ENCODE measurements at regions not wholly inside any gene's neighbourhood (a gene's known extent, or its start where the extent isn't known, plus 50 kb on each side); places are given as distances from the start of the nearest gene placed in this dataset.

DNA sequence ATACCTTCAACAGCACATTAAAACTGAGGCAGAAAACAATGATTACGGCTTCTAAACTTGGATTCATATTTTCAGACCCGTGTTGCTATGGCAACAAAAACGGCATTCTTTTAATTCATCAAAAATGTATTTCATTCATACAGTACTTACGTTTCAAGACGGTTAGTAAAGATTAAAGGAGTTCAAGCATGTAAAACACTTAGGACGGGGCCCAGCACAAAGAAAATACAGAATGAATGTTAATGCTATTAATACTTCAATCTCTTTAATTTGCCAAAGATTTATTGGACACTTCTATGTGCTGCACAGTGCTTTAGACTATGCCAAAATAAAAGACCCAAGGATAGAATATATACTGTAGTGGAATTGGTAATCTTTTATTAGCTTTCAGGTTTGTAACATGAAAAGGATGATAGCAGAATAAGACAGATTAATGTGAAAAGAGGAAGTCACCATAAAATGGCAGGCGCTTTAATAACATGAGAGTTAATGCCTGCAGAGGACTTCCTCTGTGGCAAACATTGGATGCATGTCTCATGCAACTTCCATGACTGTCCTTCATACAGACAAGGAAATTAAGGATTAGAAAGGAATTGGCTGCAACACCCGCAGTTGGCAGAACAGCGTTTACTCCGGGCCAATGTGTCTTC lies 201.6 kb upstream of the KLF6 start:
- DNase-seq (ENCODE audit: low spot score) = no peak

DNA sequence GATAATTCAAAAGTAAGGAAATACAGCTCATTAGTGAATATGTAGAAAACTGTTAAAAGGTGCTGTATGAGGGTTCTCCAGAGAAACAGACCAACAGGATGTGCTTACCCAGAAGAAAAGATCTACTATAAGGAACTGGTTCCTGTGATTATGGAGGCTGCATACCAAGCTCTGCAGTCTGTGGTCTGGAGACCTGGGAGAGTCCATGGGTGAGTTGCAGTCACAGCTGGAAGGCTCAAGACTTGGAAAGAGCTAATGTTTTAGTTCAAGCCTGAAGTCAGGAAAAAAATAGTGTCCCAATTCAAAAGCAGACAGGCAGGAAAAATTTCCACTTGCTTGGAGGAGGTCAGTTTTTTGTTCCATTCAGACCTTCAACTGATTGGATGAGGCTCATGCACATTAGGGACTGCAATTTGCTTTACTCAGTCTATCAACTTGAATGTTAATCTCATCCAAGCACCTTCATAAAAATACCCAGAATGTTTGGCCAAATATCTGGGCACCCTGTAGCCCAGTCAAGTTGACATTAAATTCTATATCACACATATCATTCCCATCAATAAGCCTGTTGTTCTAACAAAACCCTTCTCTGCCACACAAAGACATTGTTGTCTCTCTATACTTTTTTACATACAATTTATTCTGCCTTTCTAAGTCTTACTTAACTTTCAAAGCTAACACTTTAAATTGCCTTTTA lies 197.9 kb upstream of the KLF6 start:
- no peak for DNase-seq (ENCODE audit: low spot score)

DNA sequence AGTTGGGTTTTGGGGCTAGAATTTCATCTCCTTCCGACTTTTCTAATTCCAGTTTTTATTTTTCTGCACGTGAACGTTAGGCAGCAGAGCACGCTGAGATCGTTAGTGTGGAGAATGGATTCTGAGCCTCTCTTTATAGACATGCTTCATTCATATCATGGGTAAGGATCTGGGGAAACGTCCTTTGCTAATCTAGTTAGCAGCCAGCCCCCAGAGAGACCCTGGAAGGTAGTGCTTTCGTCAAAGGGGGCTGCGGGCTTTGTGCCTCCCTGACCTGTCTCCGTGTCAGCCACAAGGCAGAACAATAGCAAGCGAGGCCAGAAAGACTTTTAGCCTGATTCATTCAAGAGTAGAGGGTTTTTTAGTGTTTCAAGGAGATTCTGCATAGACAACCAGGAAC lies 196.3 kb upstream of the KLF6 start:
- no peak for DNase-seq (ENCODE audit: low spot score)

DNA sequence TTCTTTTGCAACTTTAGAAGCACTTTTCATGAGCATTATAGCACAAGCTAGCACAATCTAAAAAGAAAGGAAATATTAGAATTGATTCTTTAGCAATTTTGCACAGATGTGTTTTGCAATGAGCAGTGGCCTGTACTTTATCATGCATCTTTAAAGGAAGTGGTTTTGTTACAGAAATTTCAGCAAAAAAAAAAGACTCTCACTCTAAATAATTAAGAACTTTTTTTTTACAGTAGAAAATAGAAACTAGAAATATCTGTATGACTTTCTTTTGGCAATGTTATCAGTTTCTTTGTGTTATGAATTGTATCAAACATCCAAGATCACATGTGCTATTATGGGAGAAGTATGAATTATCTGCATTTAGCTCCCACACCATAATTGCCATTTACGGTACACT lies 195.7 kb upstream of the KLF6 start:
- peak; percentile 30 for DNase-seq (ENCODE audit: low spot score)

DNA sequence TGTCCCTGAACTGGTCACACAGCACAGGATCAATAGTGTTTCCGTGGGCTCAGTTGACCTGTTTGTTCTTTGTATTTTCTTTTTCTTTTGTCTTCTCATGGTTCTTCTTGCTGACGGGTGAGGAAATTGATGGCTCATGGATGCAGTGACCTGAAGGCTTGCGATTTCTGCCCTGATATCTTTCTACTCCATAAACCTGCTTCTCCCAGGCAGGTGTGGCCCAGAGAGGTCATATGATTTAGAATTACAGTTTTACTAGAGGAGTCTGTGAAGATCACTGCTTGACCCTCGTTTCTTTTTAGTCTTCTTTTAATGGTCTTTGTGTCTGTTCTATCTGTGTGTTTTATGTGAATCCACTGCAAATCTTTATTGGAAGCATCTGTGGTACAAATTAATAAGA lies 195.1 kb upstream of the KLF6 start:
- DNase-seq (ENCODE audit: low spot score) = no peak

DNA sequence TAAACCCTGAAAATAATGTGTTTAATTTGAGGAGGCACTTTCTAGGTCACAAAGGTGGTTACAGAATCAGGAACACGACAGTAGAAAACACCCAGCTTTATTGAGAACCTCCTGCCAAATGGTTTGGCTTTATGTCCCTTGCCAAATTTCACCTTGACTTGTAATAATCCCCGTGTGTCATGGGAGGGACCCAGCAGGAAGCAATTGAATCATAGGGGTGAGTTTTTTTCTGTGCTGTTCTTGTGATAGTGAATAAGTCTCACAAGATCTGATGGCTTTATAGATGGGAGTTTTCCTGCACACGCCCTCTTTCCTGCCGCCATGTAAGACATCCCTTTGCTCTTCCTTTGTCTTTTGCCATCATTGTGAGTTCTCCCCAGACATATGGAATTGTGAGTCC lies 193.8 kb upstream of the KLF6 start:
- peak; percentile 73 for DNase-seq (ENCODE audit: low spot score)

DNA sequence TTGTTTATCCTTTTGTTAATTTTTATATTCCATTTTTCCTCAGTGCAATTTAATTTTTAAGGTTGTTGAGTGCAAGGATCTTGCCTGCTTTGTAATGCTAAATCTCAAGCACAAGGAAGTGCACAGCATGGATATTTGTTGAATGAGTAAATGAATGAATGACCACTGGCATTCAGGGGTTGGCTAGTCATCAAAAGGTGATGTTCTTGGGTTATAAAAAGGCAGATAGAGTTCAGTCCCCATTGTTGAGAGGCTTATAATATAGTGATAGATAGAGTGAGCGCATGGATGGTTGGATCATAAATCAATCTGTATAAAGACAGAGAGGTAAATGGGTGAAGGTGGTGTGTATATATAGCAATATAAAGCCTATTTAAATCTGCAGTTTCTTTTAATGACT lies 193.2 kb upstream of the KLF6 start:
- DNase-seq (ENCODE audit: low spot score) = no peak

DNA sequence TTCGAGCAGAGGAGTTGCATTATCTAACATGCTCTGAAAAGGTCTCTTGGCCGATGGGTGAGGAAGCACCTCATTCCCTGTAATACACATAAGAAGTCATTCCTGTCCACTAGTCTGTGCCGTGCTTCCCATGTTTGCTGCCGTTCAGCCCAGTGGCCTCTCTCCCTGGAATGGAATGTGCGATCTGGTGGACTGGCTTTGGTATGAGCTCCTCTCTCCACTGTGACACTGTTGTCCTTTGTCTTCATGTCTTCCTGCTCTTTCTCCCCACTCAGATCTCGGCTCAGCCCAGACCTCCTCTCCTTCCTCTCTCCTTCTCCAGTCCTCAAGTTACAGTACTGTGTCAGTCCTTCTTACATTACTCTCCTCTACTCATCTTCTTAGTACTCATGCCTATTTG lies 192.8 kb upstream of the KLF6 start:
- DNase-seq (ENCODE audit: low spot score) = no peak

DNA sequence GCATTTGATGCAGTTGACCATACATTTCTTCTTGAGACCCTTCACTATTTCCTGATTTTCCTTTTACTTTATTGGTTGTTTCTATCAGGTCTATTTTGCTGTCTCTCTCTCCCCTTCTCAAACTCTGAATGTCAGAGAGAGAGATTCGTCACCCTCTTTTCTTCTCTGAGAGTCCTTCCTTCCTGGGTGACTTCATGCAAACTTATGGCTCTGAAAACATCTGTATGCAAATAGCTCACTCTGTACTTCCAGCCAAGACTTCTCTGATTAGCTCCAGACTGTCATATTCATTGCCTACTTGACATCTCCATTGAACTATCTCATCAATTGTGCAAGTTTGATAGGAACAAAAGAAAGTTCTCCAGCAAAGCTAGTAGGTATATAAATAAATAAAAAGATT lies 191.7 kb upstream of the KLF6 start:
- peak; percentile 71 for DNase-seq (ENCODE audit: low spot score)

DNA sequence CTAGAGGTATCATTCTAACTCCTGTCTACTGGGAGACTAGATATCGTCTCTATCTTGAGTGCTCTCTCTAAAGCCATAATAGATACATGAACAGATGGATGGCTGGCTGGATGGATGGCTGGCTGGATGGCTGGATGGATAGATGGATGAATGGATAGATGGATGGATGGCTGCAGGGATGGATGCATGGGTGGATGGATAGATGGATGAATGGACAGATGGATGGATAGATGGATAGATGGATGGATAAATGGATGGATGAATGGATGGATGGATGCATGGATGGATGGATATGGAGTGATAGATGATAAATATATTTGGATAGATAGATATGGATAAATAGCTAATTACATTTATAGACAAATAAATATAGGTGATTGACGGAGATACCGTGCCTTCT lies 191.2 kb upstream of the KLF6 start:
- DNase-seq (ENCODE audit: low spot score) = no peak

DNA sequence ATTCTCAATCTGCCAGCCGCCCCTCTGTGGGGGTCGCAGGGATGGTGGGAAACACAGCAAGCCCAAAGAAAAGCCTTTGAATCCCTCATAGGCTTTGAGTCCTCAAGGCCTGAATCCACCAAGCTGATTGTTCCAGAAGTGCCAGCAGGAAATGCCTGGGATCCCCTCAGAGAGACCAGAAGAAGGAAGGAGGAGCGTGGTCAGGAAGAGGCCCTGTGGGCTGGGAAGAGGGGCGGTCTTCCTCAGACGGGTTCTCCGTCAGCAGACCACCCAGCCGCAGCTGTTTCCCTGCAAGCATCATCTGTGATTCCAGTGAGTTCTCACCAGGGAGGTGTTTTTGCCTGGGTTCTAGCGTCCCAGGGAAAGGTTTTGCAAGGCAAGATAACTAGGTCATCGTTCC lies 190.0 kb upstream of the KLF6 start:
- DNase-seq (ENCODE audit: low spot score) = no peak

DNA sequence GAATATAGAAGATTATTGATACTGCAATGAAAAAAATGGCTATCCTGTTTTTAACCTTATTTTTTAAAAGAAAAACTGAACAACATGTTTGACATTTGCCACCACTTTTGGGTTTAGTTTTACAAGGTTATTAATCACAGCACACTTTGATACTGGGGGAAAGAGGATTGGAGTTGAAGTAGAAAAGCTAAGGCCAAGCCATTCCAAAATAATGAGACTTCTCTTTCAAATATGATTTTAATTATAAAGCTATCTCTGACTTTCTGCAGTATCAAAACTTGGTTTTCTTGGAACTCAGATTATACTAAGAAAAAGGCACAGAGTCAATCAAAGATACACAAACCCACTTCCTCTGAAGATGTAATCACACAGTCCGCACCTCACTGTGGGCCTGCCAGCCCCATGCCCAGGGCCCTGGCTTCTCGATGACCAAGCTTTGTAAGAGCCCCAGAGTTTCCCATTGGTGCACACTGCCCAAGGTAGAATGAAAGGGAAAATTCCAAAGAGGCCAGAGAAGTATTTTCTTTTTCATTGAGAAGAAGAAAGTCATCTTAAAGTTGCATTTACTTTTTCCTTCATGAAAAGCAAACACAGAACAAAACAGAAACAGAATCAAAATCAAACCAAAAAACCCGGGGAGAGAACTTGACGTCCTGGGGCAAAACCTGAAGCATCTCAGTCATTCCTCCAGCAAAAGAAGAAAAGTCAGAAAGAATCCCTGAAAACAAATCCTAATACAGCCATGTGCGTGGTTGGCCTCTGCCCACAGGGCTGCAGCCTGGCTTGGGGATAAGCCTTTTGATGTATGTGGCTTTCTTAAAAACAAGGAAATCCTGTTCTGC lies 187.7 kb upstream of the KLF6 start:
- peak; percentile 75 for DNase-seq (ENCODE audit: low spot score)

DNA sequence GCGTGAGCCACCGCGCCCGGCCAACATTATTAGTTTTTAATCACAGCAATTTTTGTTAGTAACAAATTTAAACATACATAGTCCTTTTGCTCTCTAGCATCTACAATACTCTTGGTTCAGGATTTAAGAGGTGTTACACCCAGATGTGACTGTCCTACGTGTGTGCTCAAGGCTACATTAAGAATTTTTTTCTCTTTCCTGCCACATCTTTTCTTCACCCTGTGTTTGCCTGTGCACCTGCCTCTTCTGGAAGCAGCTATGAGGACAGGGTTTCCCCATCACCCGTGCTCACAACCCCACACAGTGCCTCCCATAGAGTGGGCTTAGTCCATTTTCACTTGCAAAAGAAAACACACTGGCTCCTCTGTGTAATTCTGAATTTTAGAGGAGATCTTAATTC lies 186.7 kb upstream of the KLF6 start:
- peak; percentile 18 for DNase-seq (ENCODE audit: low spot score)

DNA sequence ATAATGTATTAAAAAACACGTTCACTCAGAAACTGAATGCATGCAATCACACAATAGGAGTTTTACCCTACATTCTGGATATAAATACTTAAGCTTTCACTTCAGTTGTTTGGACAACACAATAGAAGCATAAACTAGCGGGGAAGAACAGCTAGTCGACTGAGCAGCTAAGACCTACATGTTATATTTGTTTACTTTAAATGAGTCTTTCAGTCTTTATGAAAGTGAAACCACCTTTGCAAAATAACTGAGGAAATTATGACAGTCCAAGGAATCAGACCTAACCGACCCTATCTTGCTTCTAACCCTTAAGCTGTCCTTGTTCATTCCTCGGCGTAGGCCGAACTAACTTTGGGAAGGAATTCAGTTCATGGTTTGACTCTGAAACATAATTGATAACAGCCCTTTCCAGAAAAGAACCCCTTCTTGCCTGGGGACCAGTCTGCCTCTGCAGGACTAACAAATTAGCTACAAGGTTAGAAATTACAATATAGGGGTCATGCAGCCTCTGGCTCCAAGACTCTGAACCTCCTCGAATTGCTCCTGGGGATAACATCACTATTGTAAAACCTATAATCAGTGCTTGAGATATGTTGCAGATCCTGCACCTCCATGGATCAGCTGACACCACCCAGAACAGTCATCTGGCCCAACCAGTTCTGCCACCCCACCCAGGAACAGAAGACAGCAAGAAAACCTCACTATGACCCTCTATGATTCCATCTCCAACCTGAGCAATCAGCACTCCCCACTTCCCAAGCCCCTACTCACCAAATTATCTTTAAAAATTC lies 185.1 kb upstream of the KLF6 start:
- peak; percentile 24 for DNase-seq (ENCODE audit: low spot score)

DNA sequence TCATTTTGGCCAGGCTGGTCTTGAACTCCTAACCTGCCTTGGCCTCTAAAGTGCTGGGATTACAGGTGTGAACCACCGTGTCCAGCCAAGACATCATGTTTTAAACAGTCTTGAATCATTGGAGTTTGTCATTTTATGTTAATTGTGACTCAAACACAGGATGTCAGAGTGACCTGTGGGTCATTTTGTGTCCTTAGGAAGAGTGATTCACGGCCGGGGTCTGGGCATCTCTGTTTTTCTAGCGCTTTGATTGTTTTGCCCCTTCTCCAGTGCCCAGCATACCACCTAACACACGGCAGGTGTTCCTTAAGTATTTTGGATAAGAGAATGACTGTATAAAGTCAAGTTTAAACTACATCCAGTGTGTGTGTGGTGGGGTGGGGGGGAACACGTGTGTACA lies 183.7 kb upstream of the KLF6 start:
- DNase-seq (ENCODE audit: low spot score) = no peak

DNA sequence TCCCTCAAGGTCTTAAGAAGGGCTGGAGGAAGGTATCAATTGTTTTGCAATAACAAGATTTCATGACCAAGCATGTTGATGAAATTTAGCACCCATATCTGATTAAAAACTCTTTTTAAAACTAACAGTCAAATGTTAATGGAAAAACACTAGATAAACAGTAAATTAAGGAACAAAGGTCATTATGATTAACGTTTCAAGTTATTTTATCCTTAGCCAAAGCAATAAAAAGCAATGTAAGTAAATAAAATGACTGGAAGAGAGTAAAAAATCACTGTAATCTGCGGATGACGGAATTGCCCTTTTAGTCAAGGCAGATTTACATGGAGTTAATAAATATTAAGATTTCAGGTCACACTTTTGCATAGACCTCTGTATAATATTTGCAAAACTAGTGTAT lies 179.5 kb upstream of the KLF6 start:
- no peak for DNase-seq (ENCODE audit: low spot score)

DNA sequence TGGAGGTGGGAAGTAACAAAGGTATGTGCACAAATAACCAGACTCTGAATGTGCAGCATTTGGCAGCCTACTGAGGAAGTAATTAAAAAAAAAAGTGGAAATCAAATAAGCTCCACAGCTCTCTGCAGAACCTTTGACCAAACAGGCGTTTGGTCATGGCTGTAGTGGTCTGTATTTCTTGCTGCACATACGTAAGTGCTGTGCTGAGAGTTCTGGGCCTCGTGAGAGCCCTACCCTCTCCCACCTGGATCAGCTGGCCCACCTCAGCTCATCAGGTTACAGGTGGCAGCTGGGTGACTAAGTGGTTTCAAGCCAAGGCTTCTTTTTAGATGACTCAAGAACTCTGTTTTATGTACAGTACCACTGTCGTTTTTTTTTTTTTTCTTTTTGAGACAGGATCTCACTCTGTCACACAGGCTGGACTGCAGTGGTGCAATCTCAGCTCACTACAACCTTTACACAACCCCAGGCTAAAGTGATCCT lies 178.2 kb upstream of the KLF6 start:
- peak; percentile 13 for DNase-seq (ENCODE audit: low spot score)

DNA sequence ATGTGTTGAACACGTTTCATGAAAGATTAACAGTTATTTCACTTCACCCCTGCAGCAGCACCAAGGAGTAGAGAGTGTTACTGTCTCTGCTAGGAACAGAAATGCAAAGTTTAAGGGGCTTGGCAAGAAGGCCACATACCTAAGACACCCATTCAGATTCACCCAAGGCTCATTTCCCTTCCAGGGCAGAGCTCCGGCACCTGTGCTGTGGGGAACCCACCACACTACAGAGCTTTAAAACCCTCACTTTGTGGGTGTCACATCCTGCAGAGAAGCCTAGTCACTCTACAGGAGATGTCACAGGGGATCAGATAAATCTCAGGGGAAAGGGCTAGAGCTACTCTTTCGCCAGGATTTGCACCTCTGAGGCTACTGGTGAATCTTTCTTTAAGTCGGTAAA lies 176.1 kb upstream of the KLF6 start:
- peak; percentile 78 for DNase-seq (ENCODE audit: low spot score)

DNA sequence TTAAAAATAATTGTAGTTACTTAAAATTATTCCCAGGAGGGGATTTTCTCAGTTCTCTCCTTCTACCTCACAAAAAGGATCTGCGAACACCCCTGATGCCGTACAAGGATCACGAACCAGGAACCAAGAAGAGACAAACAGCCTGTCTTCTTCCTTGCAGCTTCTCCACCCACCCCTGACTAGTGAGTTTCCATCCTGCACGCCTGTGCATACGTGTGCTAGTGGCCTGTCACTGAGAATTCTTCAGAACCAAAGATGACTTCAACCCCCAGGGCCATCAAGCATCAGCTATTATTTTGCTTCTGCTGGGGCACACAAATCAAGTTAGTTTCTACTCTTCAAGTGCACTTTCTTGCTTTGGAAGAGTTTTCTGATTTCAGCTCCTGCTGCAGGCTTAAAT lies 175.5 kb upstream of the KLF6 start:
- no peak for DNase-seq (ENCODE audit: low spot score)

DNA sequence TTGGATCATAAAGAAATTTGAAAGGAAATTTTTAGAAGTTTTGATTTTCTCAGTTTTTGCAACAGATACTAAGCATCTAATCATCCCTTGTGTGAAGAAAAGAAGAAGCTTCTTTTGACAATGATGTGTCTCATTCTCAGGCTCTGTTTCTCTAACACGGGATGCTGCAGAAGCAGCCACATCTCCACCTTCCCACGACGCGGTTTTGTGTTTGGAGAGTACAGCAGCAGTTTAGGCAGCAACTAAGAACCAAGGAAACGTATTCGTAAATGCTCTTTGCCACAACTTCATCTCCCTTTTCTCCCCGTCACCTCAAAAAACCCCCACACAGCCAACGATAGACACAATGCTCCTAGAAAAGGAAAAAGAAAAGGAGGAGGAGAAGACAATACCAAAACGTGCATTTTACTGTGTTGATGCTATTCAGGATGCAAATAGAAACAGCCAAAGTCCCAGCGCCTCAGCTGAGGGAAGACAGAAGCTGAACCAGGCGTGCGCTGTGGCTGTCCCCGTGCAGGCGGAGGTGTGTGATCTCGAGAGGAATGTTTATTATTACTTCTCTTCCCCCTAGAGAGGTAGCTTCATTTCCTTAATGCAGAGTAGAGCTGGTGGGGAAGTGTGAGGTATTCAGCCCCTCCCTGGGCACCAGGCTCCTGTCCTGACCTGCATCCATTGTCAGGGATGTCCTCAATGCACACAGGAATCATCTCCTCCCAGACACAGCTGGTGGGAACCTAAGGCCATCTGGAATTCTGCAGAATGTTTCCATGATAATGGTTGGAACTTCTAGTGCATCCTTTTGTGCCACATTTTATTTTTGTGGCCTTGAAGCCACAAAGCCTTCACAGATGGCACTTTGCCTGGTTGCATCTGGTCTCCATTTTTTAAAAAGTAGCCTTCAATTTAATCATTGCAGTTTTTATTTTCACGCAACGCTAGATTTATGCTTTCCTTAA lies 174.6 kb upstream of the KLF6 start:
- DNase-seq (ENCODE audit: low spot score) = no peak

DNA sequence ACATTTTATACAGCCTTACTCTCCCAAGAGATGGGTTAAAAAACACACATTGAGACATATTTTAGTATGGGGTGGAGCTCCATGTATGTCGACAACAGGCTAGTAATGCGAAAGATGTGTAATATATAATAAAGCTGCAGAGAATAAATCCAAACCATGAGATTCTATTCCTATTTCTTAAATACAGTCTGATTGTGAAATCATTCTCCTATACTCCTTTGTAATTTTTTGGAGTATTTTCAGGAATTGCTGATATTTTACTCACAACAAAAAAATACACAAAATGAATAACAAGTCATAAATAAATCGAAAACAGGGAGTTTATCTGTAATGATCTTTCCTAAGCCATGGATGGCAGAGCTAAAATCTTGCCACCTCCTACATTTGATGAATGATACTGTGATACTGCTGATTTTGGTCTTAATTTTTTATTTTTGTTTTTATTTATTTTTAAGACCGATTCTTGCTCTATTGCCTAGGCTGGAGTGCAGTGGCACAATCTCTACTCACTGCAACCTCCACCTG lies 173.5 kb upstream of the KLF6 start:
- DNase-seq (ENCODE audit: low spot score) = no peak
